KMS-11 (cell line): ENCODE measurements at regions not wholly inside any gene's neighbourhood (a gene's known extent, or its start where the extent isn't known, plus 50 kb on each side); places are given as distances from the start of the nearest gene placed in this dataset.

Experiments
- H2AFZ ChIP-seq: fragments of 200-600 bp; sonication (generic); 2 replicates; pipeline ENCODE4 v1.6.1; 2016; ENCODE audit warnings: antibody characterized with exemption, mixed run types, low read depth
- H3K27ac ChIP-seq: fragments of 200-600 bp; sonication (generic); 2 replicates; pipeline ENCODE4 v1.6.1; 2016; ENCODE audit warnings: mild to moderate bottlenecking, mixed run types
- H3K27me3 ChIP-seq: fragments of 200-600 bp; sonication (generic); 2 replicates; pipeline ENCODE4 v1.6.1; 2017; ENCODE audit warnings: mild to moderate bottlenecking, low read depth, mixed run types, moderate library complexity; ENCODE audit not compliant: insufficient read depth
- H3K36me3 ChIP-seq: fragments of 200-600 bp; sonication (generic); 2 replicates; pipeline ENCODE4 v1.6.1; 2017; ENCODE audit warnings: mild to moderate bottlenecking, mixed run types; ENCODE audit not compliant: insufficient read depth
- H3K4me1 ChIP-seq: fragments of 200-600 bp; sonication (generic); 2 replicates; pipeline ENCODE4 v1.6.1; 2016; ENCODE audit warnings: mild to moderate bottlenecking, low read depth, mixed run types; ENCODE audit not compliant: poor library complexity, severe bottlenecking
- H3K4me2 ChIP-seq: fragments of 200-600 bp; sonication (generic); 2 replicates; pipeline ENCODE4 v1.7.0; 2016; ENCODE audit warnings: mild to moderate bottlenecking, mixed run types
- H3K4me3 ChIP-seq: fragments of 200-600 bp; sonication (generic); IDR thresholded peaks from 2 replicates; pipeline ENCODE4 v1.6.1; 2017; ENCODE audit warnings: low read depth, low read length, mixed read lengths; ENCODE audit not compliant: insufficient read depth
- H3K79me2 ChIP-seq: fragments of 200-600 bp; sonication (generic); 2 replicates; pipeline ENCODE4 v1.6.1; 2016; ENCODE audit warnings: low read depth, mixed run types; ENCODE audit not compliant: insufficient read depth
- H3K9ac ChIP-seq: fragments of 200-600 bp; sonication (generic); 2 replicates; pipeline ENCODE4 v1.6.1; 2016; ENCODE audit warnings: mild to moderate bottlenecking, mixed run types
- H4K20me1 ChIP-seq: fragments of 200-600 bp; sonication (generic); 2 replicates; pipeline ENCODE4 v1.6.1; 2016; ENCODE audit warnings: mild to moderate bottlenecking, mixed run types; ENCODE audit not compliant: insufficient read depth
- CTCF ChIP-seq: fragments of 200-600 bp; sonication (generic); conservative IDR thresholded peaks from 2 replicates; pipeline ENCODE4 v1.6.1; 2017; ENCODE audit warnings: low read depth, mild to moderate bottlenecking, antibody characterized with exemption, low read length, moderate library complexity, mixed read lengths

DNA sequence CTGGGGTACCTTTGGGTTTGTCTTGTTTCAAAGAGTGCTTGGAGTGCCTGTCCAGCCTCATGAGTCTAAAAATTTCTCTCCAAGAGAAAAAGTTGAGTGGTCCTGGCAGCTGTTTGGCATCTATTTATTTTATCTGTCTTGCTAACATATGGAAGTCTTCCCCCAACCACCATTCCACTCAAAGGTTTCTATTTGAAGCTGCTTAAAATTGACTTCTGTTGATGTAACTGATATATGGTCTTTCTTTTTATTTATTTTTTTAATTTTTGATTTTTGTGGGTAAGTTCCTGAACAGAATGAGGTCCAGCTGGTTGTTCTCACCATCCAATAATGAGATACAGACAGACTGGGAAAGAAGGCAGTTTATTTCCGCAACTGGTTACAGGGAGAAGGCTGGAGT, 178.7 kb upstream of the SGCD start:
- Histone ChIP-seq H3K27ac (no peak overlapping the region), H3K4me1 (no peaks in the 10 kb centered on the region), H3K27me3 (no peaks in the 10 kb centered on the region), H3K36me3 (no peaks in the 10 kb centered on the region), H3K9ac (no peak overlapping the region), H2AFZ (no peak overlapping the region), H3K4me3 (no peak overlapping the region), H3K4me2 (no peak overlapping the region), H3K79me2 (no peaks in the 10 kb centered on the region), H4K20me1 (no peaks in the 10 kb centered on the region)
- TF ChIP-seq CTCF, result no peak

GRCh38 chr5:156149213-156149612, 177.8 kb upstream of the SGCD start:
- H3K36me3 ChIP-seq, result no peaks in the 10 kb centered on the region
- no peaks in the 10 kb centered on the region for H4K20me1 ChIP-seq
- no peak for TF ChIP-seq CTCF
- H3K4me1 ChIP-seq, result no peaks in the 10 kb centered on the region
- H3K79me2 ChIP-seq, result no peaks in the 10 kb centered on the region
- H3K4me2 ChIP-seq, result no peak overlapping the region
- H2AFZ ChIP-seq, result no peak overlapping the region
- no peak overlapping the region for H3K9ac ChIP-seq
- no peak overlapping the region for H3K4me3 ChIP-seq
- no peaks in the 10 kb centered on the region for H3K27me3 ChIP-seq
- H3K27ac ChIP-seq, result no peak overlapping the region

- Histone ChIP-seq H2AFZ (no peak overlapping the region), H3K27me3 (no peaks in the 10 kb centered on the region), H3K4me3 (no peak overlapping the region), H3K27ac (no peak overlapping the region), H3K4me2 (no peak overlapping the region), H3K36me3 (no peaks in the 10 kb centered on the region), H3K4me1 (no peaks in the 10 kb centered on the region), H3K9ac (no peak overlapping the region), H3K79me2 (no peaks in the 10 kb centered on the region), H4K20me1 (no peaks in the 10 kb centered on the region)
- no peak for TF ChIP-seq CTCF
These were observed 173.4 kb upstream of the SGCD start for GRCh38 chr5:156153602-156154001.

DNA sequence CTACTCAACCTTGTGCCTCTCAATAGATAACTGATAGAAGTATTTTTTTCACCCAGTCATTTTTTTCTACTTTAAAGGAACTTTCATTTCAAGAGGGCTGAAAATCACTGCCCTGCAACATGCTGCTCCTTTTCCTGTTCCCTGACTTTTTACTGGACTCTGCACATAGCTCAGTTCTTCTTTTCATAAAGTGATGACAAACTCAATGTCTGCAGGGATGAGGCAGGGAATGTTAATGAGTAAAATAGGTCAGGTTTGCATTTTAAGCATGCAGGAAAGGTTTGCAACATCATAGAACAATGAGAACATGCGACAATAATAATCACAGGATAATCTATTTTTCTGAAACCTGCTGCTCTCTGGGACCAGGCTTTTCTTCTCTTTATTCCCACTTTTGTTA, 172.2 kb upstream of the SGCD start:
- Histone ChIP-seq H4K20me1 (no peaks in the 10 kb centered on the region), H3K4me1 (no peaks in the 10 kb centered on the region), H3K4me2 (no peak overlapping the region), H2AFZ (no peak overlapping the region), H3K4me3 (no peak overlapping the region), H3K27ac (no peak overlapping the region), H3K9ac (no peak overlapping the region), H3K79me2 (no peaks in the 10 kb centered on the region), H3K36me3 (no peaks in the 10 kb centered on the region), H3K27me3 (no peaks in the 10 kb centered on the region)
- no peak for TF ChIP-seq CTCF

- no peak overlapping the region for H3K4me2 ChIP-seq
- H3K27ac ChIP-seq, result no peak overlapping the region
- no peaks in the 10 kb centered on the region for H3K4me1 ChIP-seq
- H3K79me2 ChIP-seq, result no peaks in the 10 kb centered on the region
- H2AFZ ChIP-seq, result no peak overlapping the region
- H4K20me1 ChIP-seq, result no peaks in the 10 kb centered on the region
- H3K9ac ChIP-seq, result no peak overlapping the region
- no peak overlapping the region for H3K4me3 ChIP-seq
- H3K36me3 ChIP-seq, result no peaks in the 10 kb centered on the region
- TF ChIP-seq CTCF, result no peak
- H3K27me3 ChIP-seq, result no peaks in the 10 kb centered on the region
These were observed 171.4 kb upstream of the SGCD start for GRCh38 chr5:156155598-156155997.
